GM12873 (cell line): ENCODE measurements at regions not wholly inside any gene's neighbourhood (a gene's known extent, or its start where the extent isn't known, plus 50 kb on each side); places are given as distances from the start of the nearest gene placed in this dataset.

Experiments used
- TF ChIP-seq, protein P1 (sequence below): IDR thresholded peaks from 2 replicates; pipeline ENCODE4 v1.5.1; 2012; ENCODE audit warnings: low read depth, mild to moderate bottlenecking, moderate library complexity, low read length, control low read depth; ENCODE audit not compliant: insufficient read depth; ENCODE audit errors: missing control alignments

DNA sequence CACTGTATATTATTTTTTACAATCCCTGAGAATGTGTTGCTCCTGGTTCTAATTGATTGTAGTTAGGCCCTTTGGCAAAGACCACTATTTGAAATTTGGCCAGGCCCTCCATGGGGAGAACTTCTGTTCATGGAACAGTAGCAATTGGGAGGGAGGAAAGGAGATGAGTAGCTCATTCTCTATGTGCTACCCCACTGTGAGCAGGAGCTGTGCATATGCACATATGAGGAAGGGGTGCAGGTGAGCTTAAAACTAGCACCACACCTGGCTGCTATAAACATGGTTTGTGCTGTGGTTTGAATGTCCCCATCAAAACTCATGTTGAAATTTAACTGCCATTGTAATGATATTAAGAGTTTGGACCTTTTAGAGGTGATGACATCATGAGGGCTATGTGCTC lies 1483.2 kb downstream of the PCDH7 start:
- TF ChIP-seq, protein P1, sequence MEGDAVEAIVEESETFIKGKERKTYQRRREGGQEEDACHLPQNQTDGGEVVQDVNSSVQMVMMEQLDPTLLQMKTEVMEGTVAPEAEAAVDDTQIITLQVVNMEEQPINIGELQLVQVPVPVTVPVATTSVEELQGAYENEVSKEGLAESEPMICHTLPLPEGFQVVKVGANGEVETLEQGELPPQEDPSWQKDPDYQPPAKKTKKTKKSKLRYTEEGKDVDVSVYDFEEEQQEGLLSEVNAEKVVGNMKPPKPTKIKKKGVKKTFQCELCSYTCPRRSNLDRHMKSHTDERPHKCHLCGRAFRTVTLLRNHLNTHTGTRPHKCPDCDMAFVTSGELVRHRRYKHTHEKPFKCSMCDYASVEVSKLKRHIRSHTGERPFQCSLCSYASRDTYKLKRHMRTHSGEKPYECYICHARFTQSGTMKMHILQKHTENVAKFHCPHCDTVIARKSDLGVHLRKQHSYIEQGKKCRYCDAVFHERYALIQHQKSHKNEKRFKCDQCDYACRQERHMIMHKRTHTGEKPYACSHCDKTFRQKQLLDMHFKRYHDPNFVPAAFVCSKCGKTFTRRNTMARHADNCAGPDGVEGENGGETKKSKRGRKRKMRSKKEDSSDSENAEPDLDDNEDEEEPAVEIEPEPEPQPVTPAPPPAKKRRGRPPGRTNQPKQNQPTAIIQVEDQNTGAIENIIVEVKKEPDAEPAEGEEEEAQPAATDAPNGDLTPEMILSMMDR: no peak

DNA sequence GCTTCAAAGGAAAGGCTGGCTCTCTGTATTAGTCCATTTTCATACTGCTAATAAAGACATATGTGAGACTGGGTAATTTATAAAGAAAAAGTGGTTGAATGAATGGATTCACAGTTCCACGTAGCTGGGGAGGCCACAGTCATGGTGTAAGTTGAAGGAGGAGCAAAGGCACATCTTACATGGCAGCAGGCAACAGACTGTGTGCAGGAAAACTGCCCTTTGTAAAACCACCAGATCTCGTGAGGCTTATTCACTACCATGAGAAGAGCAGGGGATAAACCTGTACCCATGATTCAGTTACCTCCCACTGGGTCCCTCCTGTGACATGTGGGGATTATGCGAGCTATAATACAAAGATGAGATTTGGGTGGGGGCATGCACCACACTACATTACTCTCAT lies 1486.6 kb downstream of the PCDH7 start:
- TF ChIP-seq, protein P1: no peak

- TF ChIP-seq, protein P1: no peak
Observed at GRCh38 chr4:32207456-32207855, 1487.3 kb downstream of the PCDH7 start.

DNA sequence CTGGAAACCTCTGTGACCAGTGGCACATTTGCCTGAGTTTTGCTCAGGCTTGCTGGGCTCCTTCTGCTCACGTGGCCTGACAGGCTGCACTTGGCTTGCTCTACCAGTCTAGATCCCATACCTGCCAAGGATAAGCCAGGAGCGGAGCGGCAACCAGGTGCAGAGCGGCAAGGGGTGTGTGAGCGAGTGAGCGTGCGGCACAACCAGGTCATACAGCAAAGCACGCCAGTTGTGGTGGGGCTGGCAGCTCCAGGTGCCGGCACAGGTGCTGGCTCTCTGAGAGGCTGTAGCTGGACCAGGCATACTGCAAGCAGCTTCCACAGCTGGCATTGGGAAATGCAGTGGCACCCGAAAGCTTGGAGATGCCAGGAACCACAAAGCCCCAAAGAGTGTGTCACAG lies 1495.1 kb downstream of the PCDH7 start:
- TF ChIP-seq, protein P1: no peak

- TF ChIP-seq, protein P1: no peak
Observed at GRCh38 chr4:32216502-32216901, 1496.3 kb downstream of the PCDH7 start.

DNA sequence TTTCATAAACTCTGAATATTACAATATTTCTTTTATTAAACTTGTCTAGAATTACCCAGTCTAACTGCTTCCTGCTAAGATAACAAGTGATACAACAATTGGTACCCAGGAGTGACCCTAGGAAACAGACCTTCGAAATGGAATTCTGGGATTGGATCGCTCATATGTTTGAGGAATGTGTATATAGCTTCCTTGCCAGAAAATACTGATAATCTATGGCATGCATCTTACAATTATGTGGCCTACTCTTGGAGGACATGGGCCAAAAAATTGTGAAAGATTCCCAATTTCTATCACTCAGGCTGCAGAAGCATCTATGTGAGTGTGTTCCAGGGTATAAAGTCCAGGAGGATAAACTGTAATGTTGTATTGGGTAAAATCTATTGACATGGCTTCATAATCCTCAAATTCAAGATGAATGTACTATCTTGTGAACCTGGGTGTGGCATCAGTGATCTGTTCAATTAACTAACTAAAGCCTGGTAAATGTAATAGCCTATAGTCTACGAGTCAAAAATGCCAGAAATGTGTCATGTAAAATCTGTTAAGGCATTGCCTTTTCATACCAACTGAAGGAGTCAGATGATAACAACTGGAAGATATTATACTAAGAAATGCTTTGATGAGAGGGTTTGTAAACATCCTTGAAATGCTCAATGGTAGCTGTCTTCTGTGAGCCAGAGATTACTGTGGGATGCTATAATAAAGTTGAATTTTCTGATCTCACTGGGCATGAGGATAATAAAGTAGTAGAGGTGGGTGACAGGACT lies 1499.3 kb downstream of the PCDH7 start:
- TF ChIP-seq, protein P1: no peak

- TF ChIP-seq, protein P1: no peak
Observed at GRCh38 chr4:32226204-32226603, 1506.0 kb downstream of the PCDH7 start.
